Right atrium auricular region (tissue), 2 donors: ENCODE measurements at regions not wholly inside any gene's neighbourhood (a gene's known extent, or its start where the extent isn't known, plus 50 kb on each side); places are given as distances from the start of the nearest gene placed in this dataset.

Source experiments
- DNase-seq: peaks from one replicate; pipeline ENCODE4 v3.0.0-alpha.2; 2019; ENCODE audit warnings: low spot score
- H3K27ac ChIP-seq, 2 donors: fragments of 200-600 bp; sonication (generic); 1 replicate in 1 of 2; 2 replicates in 1 of 2; pipeline ENCODE4 v1.5.1; 2016 to 2019
- H3K27me3 ChIP-seq, 2 donors: fragments of 200-600 bp; sonication (generic); one replicate each; pipeline versions ENCODE4 v1.5.1 to v1.6.0; 2017 to 2019
- H3K36me3 ChIP-seq: fragments of 200-600 bp; sonication (generic); one replicate; pipeline ENCODE4 v1.5.1; 2016
- H3K4me1 ChIP-seq, 2 donors: fragments of 200-600 bp; sonication (generic); one replicate each; pipeline versions ENCODE4 v1.5.1 to v1.6.0; 2017 to 2019
- H3K4me3 ChIP-seq, 2 donors: fragments of 200-600 bp; sonication (generic); 1 replicate in 1 of 2; 2 replicates in 1 of 2; pipeline ENCODE4 v1.5.1; 2017 to 2019; ENCODE audit warnings: mild to moderate bottlenecking in 1 of 2, moderate library complexity in 1 of 2
- H3K9me3 ChIP-seq, 2 donors: fragments of 200-600 bp; sonication (generic); one replicate each; pipeline ENCODE4 v1.5.1; 2019
- TF ChIP-seq, protein P1 (sequence below), 2 donors: fragments of 200-600 bp; sonication (generic); IDR thresholded peaks; one replicate each; pipeline ENCODE4 v1.5.1; 2019; ENCODE audit warnings: antibody characterized with exemption in 2 of 2

DNA sequence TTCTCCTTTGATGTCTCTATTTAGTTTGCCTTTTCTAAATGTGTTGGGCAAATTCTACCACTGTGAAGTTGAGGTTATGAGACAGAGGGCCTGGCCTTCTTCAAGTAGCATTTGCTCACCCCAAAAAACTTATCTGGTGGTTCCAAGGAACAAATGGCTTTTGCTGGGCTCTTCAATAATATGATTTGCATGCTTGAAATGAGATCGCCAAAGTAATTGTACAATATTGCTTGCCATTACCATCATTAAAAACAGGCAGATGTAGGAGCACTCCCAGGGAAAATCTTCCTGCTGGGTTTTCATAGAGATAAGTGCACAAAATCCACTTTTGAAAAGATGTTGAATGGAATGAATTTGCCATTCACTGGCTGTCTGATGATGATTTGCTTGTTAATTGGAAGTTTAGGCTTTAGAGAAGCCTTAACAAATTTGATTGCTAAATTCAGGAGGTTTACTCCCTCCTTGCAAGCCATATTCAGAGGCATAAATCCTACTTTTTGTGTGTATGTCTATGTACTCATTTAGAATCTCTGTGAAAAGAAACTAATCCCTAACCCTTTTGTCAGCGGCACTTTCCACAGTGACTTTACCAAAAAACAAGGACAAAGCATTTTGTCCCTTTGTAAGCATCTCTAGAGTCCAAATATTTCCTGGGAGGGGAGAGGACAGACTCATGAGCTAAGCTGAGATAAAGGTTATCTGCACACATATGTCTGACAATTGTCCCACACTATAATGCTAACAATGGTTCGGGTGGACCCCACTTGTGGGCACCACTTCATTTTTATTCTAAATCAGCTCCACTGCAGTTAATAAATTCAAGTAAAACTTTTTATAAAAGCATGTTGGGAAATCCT lies 240.8 kb upstream of the PIK3C3 start:
- Histone ChIP-seq H3K4me1 (no peaks in the 10 kb centered on the region), H3K27me3 (no peaks in the 10 kb centered on the region), H3K36me3 (no peaks in the 10 kb centered on the region), H3K4me3 (no peak overlapping the region), H3K27ac (no peak overlapping the region), H3K9me3 (no peaks in the 10 kb centered on the region)
- DNase-seq: no peak
- TF ChIP-seq, protein P1, sequence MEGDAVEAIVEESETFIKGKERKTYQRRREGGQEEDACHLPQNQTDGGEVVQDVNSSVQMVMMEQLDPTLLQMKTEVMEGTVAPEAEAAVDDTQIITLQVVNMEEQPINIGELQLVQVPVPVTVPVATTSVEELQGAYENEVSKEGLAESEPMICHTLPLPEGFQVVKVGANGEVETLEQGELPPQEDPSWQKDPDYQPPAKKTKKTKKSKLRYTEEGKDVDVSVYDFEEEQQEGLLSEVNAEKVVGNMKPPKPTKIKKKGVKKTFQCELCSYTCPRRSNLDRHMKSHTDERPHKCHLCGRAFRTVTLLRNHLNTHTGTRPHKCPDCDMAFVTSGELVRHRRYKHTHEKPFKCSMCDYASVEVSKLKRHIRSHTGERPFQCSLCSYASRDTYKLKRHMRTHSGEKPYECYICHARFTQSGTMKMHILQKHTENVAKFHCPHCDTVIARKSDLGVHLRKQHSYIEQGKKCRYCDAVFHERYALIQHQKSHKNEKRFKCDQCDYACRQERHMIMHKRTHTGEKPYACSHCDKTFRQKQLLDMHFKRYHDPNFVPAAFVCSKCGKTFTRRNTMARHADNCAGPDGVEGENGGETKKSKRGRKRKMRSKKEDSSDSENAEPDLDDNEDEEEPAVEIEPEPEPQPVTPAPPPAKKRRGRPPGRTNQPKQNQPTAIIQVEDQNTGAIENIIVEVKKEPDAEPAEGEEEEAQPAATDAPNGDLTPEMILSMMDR (IDR thresholded peaks at IDR 0.05): no peak

- H3K27ac ChIP-seq: no peak overlapping the region
- H3K9me3 ChIP-seq: no peaks in the 10 kb centered on the region
- no peaks in the 10 kb centered on the region for H3K4me1 ChIP-seq
- TF ChIP-seq, protein P1 (IDR thresholded peaks at IDR 0.05): no peak
- H3K36me3 ChIP-seq: no peaks in the 10 kb centered on the region
- no peak for DNase-seq
- no peak overlapping the region for H3K4me3 ChIP-seq
- H3K27me3 ChIP-seq: no peaks in the 10 kb centered on the region
Observed at GRCh38 chr18:41706301-41706700, 248.7 kb upstream of the PIK3C3 start.

DNA sequence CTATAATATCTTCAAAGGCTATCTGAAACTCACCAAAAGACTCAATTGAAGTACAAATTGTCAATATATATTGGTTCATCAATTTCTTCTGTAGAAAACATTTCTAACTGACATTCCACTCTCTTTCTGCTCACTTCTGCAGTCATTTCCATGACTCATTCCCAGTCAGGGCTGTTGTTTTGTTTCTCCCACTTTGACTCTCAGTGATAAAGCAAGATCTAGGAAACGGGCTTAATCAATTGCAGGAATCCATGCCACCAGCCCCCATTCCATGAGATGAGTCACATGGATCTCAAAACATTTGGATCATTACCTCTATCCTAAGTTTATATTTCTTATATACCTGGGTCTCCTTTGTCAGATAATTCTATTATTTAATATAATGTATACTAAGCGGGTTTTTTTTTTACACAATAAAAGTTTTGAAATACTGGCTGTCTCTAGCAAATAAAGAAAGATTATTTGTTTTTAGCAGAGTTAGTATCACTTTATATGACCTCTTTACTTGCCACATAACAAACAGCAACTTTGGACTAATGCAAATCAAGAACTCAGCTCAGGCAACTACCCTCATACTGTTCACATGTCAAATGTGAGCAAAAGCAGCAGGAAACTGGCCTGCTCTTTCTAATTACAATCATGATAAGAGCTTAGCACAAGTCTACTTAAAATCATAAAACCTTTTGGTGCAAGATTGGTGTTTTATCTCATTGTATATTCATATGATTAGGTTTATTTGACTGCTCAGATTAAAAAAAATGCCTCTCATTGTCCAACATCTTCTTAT lies 251.1 kb upstream of the PIK3C3 start:
- Histone ChIP-seq H3K27me3 (no peaks in the 10 kb centered on the region), H3K9me3 (no peaks in the 10 kb centered on the region), H3K27ac (no peak overlapping the region), H3K4me3 (no peak overlapping the region), H3K36me3 (no peaks in the 10 kb centered on the region), H3K4me1 (no peaks in the 10 kb centered on the region)
- TF ChIP-seq, protein P1 (IDR thresholded peaks at IDR 0.05): no peak
- no peak for DNase-seq

DNA sequence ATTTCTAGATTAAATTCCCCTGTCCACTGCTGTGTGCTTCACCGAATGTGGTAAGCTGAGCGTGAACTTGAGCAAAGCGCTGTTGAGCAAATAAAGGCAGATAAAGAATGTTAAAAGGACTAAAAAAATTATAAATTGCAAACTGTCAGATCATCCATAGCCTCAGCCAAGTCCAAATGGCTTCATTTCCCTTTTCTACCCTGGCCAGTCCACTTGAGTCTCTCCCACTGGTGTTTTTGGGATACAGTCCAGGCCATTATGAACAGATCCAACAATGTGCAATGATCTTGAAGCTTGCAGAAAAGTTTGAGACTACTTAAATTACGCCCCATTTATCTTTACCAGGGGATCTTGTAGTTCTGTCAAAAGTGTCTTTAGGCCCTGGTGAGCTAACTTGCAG lies 254.6 kb upstream of the PIK3C3 start:
- DNase-seq: no peak
- TF ChIP-seq, protein P1 (IDR thresholded peaks at IDR 0.05): no peak

DNA sequence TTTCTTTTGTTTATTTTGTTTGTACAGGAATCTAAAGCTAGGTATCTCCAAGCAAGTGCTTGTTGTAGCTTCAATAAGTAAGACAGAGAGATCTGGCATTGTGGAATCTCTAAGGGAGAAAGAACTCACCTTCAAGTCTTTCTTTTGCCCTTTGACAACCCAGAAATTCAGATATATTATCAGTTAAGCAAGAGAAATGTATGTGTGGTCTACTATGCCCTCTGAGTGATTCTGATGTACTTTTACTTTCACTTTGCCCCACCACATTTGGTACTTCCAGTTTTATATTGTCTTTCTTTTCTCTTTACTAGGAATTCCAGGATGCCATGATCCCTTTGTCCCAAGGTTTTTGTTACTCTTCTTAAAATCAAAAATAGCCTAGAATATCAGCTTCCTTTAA lies 259.6 kb upstream of the PIK3C3 start:
- Histone ChIP-seq H3K4me3 (no peak overlapping the region), H3K27ac (no peak overlapping the region), H3K27me3 (no peaks in the 10 kb centered on the region), H3K9me3 (no peaks in the 10 kb centered on the region), H3K36me3 (no peaks in the 10 kb centered on the region), H3K4me1 (no peaks in the 10 kb centered on the region)
- DNase-seq: no peak
- TF ChIP-seq, protein P1 (IDR thresholded peaks at IDR 0.05): no peak

More for the DNA sequence above, 254.6 kb upstream of the PIK3C3 start:
- no peak overlapping the region for H3K4me3 ChIP-seq
- no peaks in the 10 kb centered on the region for H3K4me1 ChIP-seq
- no peak overlapping the region for H3K27ac ChIP-seq
- no peaks in the 10 kb centered on the region for H3K36me3 ChIP-seq
- no peaks in the 10 kb centered on the region for H3K9me3 ChIP-seq
- H3K27me3 ChIP-seq: no peaks in the 10 kb centered on the region
